HFFc6 (cell line): ENCODE measurements at regions not wholly inside any gene's neighbourhood (a gene's known extent, or its start where the extent isn't known, plus 50 kb on each side); places are given as distances from the start of the nearest gene placed in this dataset.

ENCODE experiments used
- DNase-seq: peaks from one replicate; pipeline ENCODE4 v3.0.0-alpha.2; 2018
- H3K27ac Mint-ChIP-seq: 2 replicates; pipeline ENCODE4 v1.8.0; 2020; ENCODE audit warnings: mild to moderate bottlenecking, mixed read lengths
- H3K27me3 Mint-ChIP-seq: 2 replicates; pipeline ENCODE4 v1.8.0; 2021; ENCODE audit warnings: mild to moderate bottlenecking, moderate library complexity, mixed read lengths; ENCODE audit not compliant: insufficient read depth
- H3K36me3 Mint-ChIP-seq: 2 replicates; pipeline ENCODE4 v1.8.0; 2021; ENCODE audit warnings: low read depth, mixed read lengths
- H3K4me1 Mint-ChIP-seq: 2 replicates; pipeline ENCODE4 v1.8.0; 2020; ENCODE audit warnings: low read depth, mixed read lengths
- H3K4me3 Mint-ChIP-seq: 2 replicates; pipeline ENCODE4 v1.8.0; 2020; ENCODE audit warnings: mild to moderate bottlenecking, moderate library complexity, mixed read lengths
- H3K9me3 Mint-ChIP-seq: 2 replicates; pipeline ENCODE4 v1.8.0; 2020; ENCODE audit warnings: mild to moderate bottlenecking, mixed read lengths
- CTCF ChIP-seq: fragments of 200-600 bp; sonication (generic); IDR thresholded peaks from 2 replicates; pipeline ENCODE4 v1.5.0; 2021; ENCODE audit warnings: antibody characterized with exemption, mild to moderate bottlenecking

GRCh38 chr5:2529371-2530092 lies 221.9 kb downstream of the IRX2 start:
- DNase-seq: no peak
- Mint-ChIP-seq H3K4me1 (no peaks in the 10 kb centered on the region), H3K27ac (no peak overlapping the region), H3K27me3 (no peaks in the 10 kb centered on the region; the same call in 1 of the 2 replicates), H3K9me3 (peaks cover 34% of the 10 kb centered on the region), H3K4me3 (no peak overlapping the region), H3K36me3 (no peaks in the 10 kb centered on the region)
- no peak for TF ChIP-seq CTCF

- Mint-ChIP-seq H3K4me1 (no peaks in the 10 kb centered on the region), H3K4me3 (no peak overlapping the region), H3K36me3 (no peaks in the 10 kb centered on the region), H3K9me3 (peaks cover 51% of the 10 kb centered on the region), H3K27me3 (no peaks in the 10 kb centered on the region; the same call in 1 of the 2 replicates), H3K27ac (no peak overlapping the region)
- no peak for TF ChIP-seq CTCF
- no peak for DNase-seq
These were observed 226.1 kb downstream of the IRX2 start for GRCh38 chr5:2525351-2525750.

- H3K27me3 Mint-ChIP-seq: no peaks in the 10 kb centered on the region; the same call in 1 of the 2 replicates
- H3K4me3 Mint-ChIP-seq: no peak overlapping the region
- H3K36me3 Mint-ChIP-seq: no peaks in the 10 kb centered on the region; the same call in 1 of the 2 replicates
- no peaks in the 10 kb centered on the region for H3K4me1 Mint-ChIP-seq
- no peak overlapping the region for H3K27ac Mint-ChIP-seq
- peaks cover 52% of the 10 kb centered on the region for H3K9me3 Mint-ChIP-seq
- TF ChIP-seq CTCF: no peak
- DNase-seq: no peak
These were observed 226.9 kb downstream of the IRX2 start for GRCh38 chr5:2524620-2525019.

- Mint-ChIP-seq H3K36me3 (no peaks in the 10 kb centered on the region; the same call in 1 of the 2 replicates), H3K27me3 (no peaks in the 10 kb centered on the region; the same call in 1 of the 2 replicates), H3K9me3 (peaks cover 62% of the 10 kb centered on the region), H3K4me1 (no peaks in the 10 kb centered on the region), H3K4me3 (no peak overlapping the region), H3K27ac (no peak overlapping the region)
- no peak for DNase-seq
- no peak for TF ChIP-seq CTCF
These were observed 228.3 kb downstream of the IRX2 start for GRCh38 chr5:2523180-2523579.

GRCh38 chr5:2522372-2522771 lies 229.1 kb downstream of the IRX2 start:
- H3K4me1 Mint-ChIP-seq: no peaks in the 10 kb centered on the region

More at GRCh38 chr5:2522372-2522771, 229.1 kb downstream of the IRX2 start:
- Mint-ChIP-seq H3K27ac (no peak overlapping the region), H3K9me3 (peaks cover 58% of the 10 kb centered on the region), H3K4me3 (no peak overlapping the region), H3K36me3 (no peaks in the 10 kb centered on the region; the same call in 1 of the 2 replicates), H3K27me3 (no peaks in the 10 kb centered on the region; the same call in 1 of the 2 replicates)
- DNase-seq: no peak
- TF ChIP-seq CTCF: no peak
